ENCODE measurements at regions not wholly inside any gene's neighbourhood (a gene's known extent, or its start where the extent isn't known, plus 50 kb on each side); places are given as distances from the start of the nearest gene placed in this dataset.

DNA sequence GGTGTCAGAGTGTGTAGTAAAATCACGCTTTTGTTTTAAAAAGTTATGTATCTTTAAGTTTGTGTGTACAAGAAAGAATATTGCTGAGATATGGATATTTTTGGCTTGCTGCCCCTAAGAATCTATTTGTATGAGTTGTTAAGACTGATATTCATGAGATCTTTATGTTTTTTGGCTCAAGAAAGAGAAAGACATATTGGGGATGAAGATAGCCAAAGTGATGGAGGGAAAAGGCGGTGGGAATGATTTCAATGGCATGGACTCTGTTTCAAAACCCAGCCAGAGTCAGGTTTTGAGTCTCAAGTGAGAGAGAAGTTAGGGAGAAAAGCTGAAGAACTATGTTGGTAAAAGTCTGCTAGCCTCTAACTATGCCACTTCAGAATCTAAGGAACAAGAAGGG, 351.7 kb downstream of the PBX1 start:
- TF ChIP-seq ZC3H10 (CRISPR knock-in tag; IDR thresholded peaks at IDR 0.05) (no peak), RARB (CRISPR knock-in tag; IDR thresholded peaks at IDR 0.05) (no peak), ZNF8 (CRISPR knock-in tag; IDR thresholded peaks at IDR 0.05) (no peak), PATZ1 (CRISPR knock-in tag; IDR thresholded peaks at IDR 0.05; ENCODE audit: borderline replicate concordance) (no peak), ARNTL (CRISPR knock-in tag; IDR thresholded peaks at IDR 0.05; ENCODE audit: borderline replicate concordance, low read depth) (no peak), POU6F1 (CRISPR knock-in tag; IDR thresholded peaks at IDR 0.05; ENCODE audit: borderline replicate concordance, low read depth) (no peak), CSDC2 (CRISPR knock-in tag; IDR thresholded peaks at IDR 0.05) (no peak), GLIS3 (CRISPR knock-in tag; IDR thresholded peaks at IDR 0.05) (no peak)
